AG20443 (cell line): ENCODE measurements at regions not wholly inside any gene's neighbourhood (a gene's known extent, or its start where the extent isn't known, plus 50 kb on each side); places are given as distances from the start of the nearest gene placed in this dataset.
"Not testable (repeated sequence)": the region's sequence is repeated elsewhere in the genome, so short reads cannot be mapped to it uniquely, and the experiment has no call there.

Experiments used
- DNase-seq: peaks from one replicate; pipeline ENCODE4 v3.0.0; 2012; ENCODE audit warnings: low spot score, mixed read lengths

GRCh38 chr7:29703830-29704229 lies 102.5 kb upstream of the WIPF3 start:
- not testable (repeated sequence) for DNase-seq

GRCh38 chr7:29709002-29709401 lies 97.3 kb upstream of the WIPF3 start:
- DNase-seq = not testable (repeated sequence)

- peak; percentile 63 for DNase-seq
These were observed 83.2 kb upstream of the WIPF3 start for GRCh38 chr7:29723127-29723526.

- no peak for DNase-seq
These were observed 82.7 kb upstream of the WIPF3 start for GRCh38 chr7:29723599-29723998.

- DNase-seq = not testable (repeated sequence)
These were observed 76.7 kb upstream of the WIPF3 start for GRCh38 chr7:29729534-29730165.

GRCh38 chr7:29734246-29734731 lies 72.0 kb upstream of the WIPF3 start:
- no peak for DNase-seq

- DNase-seq = not testable (repeated sequence)
These were observed 58.6 kb upstream of the WIPF3 start for GRCh38 chr7:29747645-29748245.

- peak; percentile 27 for DNase-seq
These were observed 57.8 kb upstream of the WIPF3 start for GRCh38 chr7:29748286-29749099.

- DNase-seq = no peak
These were observed 56.5 kb upstream of the WIPF3 start for GRCh38 chr7:29749701-29750321.

- DNase-seq = not testable (repeated sequence)
These were observed 55.9 kb upstream of the WIPF3 start for GRCh38 chr7:29750373-29750940.

- DNase-seq = not testable (repeated sequence)
These were observed 55.3 kb upstream of the WIPF3 start for GRCh38 chr7:29751012-29751411.

- no peak for DNase-seq
These were observed 51.3 kb upstream of the WIPF3 start for GRCh38 chr7:29754874-29755490.
